OCI-LY1 (cell line): ENCODE measurements at regions not wholly inside any gene's neighbourhood (a gene's known extent, or its start where the extent isn't known, plus 50 kb on each side); places are given as distances from the start of the nearest gene placed in this dataset.

Experiments used
- H2AFZ ChIP-seq: fragments of 200-600 bp; sonication (generic), shearing (Covaris generic); 2 replicates; pipeline ENCODE4 v1.6.0; 2014; ENCODE audit warnings: antibody characterized with exemption, mild to moderate bottlenecking, low read length
- H3F3A ChIP-seq: fragments of 200-600 bp; sonication (generic), shearing (Covaris generic); 2 replicates; pipeline ENCODE4 v1.6.0; 2014; ENCODE audit warnings: mild to moderate bottlenecking, antibody characterized with exemption, low read length, moderate library complexity; ENCODE audit not compliant: insufficient read depth
- H3K27ac ChIP-seq: fragments of 200-600 bp; sonication (generic); 2 replicates; pipeline ENCODE4 v1.5.1; 2014; ENCODE audit warnings: low read length, mixed run types, mild to moderate bottlenecking, low read depth; ENCODE audit not compliant: poor library complexity, severe bottlenecking
- H3K27me3 ChIP-seq: fragments of 200-600 bp; sonication (generic); 2 replicates; pipeline ENCODE4 v1.6.0; 2014; ENCODE audit warnings: antibody characterized with exemption, mild to moderate bottlenecking, low read length, moderate library complexity; ENCODE audit not compliant: insufficient read depth
- H3K36me3 ChIP-seq: fragments of 200-600 bp; sonication (generic); 2 replicates; pipeline ENCODE4 v1.6.1; 2014; ENCODE audit warnings: mild to moderate bottlenecking, antibody characterized with exemption, low read length, moderate library complexity, mixed read lengths; ENCODE audit not compliant: insufficient read depth
- H3K4me1 ChIP-seq: fragments of 200-600 bp; sonication (generic); 2 replicates; pipeline ENCODE4 v1.5.1; 2014; ENCODE audit warnings: mild to moderate bottlenecking, low read length, moderate library complexity; ENCODE audit not compliant: insufficient read depth, severe bottlenecking
- H3K4me2 ChIP-seq: fragments of 200-600 bp; sonication (generic), shearing (Covaris generic); 2 replicates; pipeline ENCODE4 v1.6.1; 2014; ENCODE audit warnings: low read length
- H3K4me3 ChIP-seq: fragments of 200-600 bp; sonication (generic); 2 replicates; pipeline ENCODE4 v1.5.1; 2014; ENCODE audit warnings: low read length, low read depth, mild to moderate bottlenecking, mixed read lengths; ENCODE audit not compliant: poor library complexity, severe bottlenecking
- H3K79me2 ChIP-seq: fragments of 200-600 bp; shearing (Covaris generic); 2 replicates; pipeline ENCODE4 v1.6.1; 2016; ENCODE audit warnings: mixed run types, low read length, mixed read lengths; ENCODE audit not compliant: insufficient read depth
- H3K9ac ChIP-seq: fragments of 200-600 bp; sonication (generic), shearing (Covaris generic); 2 replicates; pipeline ENCODE4 v1.6.1; 2014; ENCODE audit warnings: mild to moderate bottlenecking, low read length, mixed read lengths
- H3K9me2 ChIP-seq: fragments of 200-600 bp; sonication (generic), shearing (Covaris generic); 2 replicates; pipeline ENCODE4 v1.6.1; 2014; ENCODE audit warnings: low read depth, mild to moderate bottlenecking, low read length, mixed read lengths
- H3K9me3 ChIP-seq: fragments of 200-600 bp; shearing (Covaris generic); 2 replicates; pipeline ENCODE4 v1.6.1; 2014; ENCODE audit warnings: low read length, mixed read lengths
- H4K20me1 ChIP-seq: fragments of 200-600 bp; sonication (generic), shearing (Covaris generic); 2 replicates; pipeline ENCODE4 v1.6.0; 2016; ENCODE audit warnings: mild to moderate bottlenecking, low read length; ENCODE audit not compliant: insufficient read depth
- EZH2 ChIP-seq: fragments of 200-600 bp; sonication (generic), shearing (Covaris generic); IDR thresholded peaks from 2 replicates; pipeline ENCODE4 v1.8.0; 2017; ENCODE audit warnings: borderline replicate concordance, mixed run types, mild to moderate bottlenecking, antibody characterized with exemption, low read length, moderate library complexity, mixed read lengths
- TF ChIP-seq, protein P1 (sequence below): fragments of 200-600 bp; sonication (generic), shearing (Covaris generic); IDR thresholded peaks from 2 replicates; pipeline ENCODE4 v1.5.1; 2017; ENCODE audit warnings: mild to moderate bottlenecking, antibody characterized with exemption, low read length, moderate library complexity, mixed read lengths

GRCh38 chr6:150544793-150545192, 54.9 kb upstream of the PLEKHG1 start:
- Histone ChIP-seq H3K79me2 (no peaks in the 10 kb centered on the region), H3F3A (no peaks in the 10 kb centered on the region), H3K27me3 (peaks cover 5% of the 10 kb centered on the region; the same call in 1 of the 2 replicates), H3K9me2 (no peaks in the 10 kb centered on the region), H3K36me3 (no peaks in the 10 kb centered on the region; the same call in 1 of the 2 replicates), H3K4me2 (no peak overlapping the region), H2AFZ (no peak overlapping the region), H3K4me1 (no peaks in the 10 kb centered on the region), H4K20me1 (no peaks in the 10 kb centered on the region), H3K9me3 (peaks cover 3% of the 10 kb centered on the region; the same call in 1 of the 2 replicates), H3K4me3 (no peak overlapping the region), H3K9ac (no peak overlapping the region), H3K27ac (no peak overlapping the region)
- TF ChIP-seq, protein P1, sequence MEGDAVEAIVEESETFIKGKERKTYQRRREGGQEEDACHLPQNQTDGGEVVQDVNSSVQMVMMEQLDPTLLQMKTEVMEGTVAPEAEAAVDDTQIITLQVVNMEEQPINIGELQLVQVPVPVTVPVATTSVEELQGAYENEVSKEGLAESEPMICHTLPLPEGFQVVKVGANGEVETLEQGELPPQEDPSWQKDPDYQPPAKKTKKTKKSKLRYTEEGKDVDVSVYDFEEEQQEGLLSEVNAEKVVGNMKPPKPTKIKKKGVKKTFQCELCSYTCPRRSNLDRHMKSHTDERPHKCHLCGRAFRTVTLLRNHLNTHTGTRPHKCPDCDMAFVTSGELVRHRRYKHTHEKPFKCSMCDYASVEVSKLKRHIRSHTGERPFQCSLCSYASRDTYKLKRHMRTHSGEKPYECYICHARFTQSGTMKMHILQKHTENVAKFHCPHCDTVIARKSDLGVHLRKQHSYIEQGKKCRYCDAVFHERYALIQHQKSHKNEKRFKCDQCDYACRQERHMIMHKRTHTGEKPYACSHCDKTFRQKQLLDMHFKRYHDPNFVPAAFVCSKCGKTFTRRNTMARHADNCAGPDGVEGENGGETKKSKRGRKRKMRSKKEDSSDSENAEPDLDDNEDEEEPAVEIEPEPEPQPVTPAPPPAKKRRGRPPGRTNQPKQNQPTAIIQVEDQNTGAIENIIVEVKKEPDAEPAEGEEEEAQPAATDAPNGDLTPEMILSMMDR, result no peak
- TF ChIP-seq EZH2, result no peak

DNA sequence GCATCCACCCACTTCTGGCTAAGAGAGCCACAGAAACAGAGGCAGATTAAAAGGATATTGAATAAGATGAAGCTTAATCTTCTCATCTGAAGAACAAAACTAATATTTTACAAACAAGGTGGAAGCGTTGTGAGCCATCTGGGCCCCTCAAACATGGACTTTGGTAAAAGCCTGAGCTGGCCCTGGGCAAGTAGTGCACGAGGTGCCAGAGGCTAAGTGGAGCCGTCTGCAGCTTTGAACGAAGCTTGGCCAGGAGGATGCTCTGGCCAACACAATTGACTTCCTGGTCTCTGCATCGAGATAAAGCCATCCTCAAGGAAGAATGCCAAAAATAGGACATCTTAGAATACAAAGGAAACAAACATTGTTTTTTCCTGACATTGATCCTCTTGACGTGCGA, 53.2 kb upstream of the PLEKHG1 start:
- Histone ChIP-seq H3K9me3 (peaks cover 3% of the 10 kb centered on the region; the same call in 1 of the 2 replicates), H3K4me3 (no peak overlapping the region), H4K20me1 (no peaks in the 10 kb centered on the region), H3K27ac (no peak overlapping the region), H3K9ac (no peak overlapping the region), H3F3A (no peaks in the 10 kb centered on the region), H3K4me1 (no peaks in the 10 kb centered on the region), H3K79me2 (no peaks in the 10 kb centered on the region), H2AFZ (no peak overlapping the region), H3K9me2 (no peaks in the 10 kb centered on the region), H3K4me2 (no peak overlapping the region), H3K36me3 (no peaks in the 10 kb centered on the region), H3K27me3 (peaks cover 5% of the 10 kb centered on the region; the same call in 1 of the 2 replicates)
- no peak for TF ChIP-seq EZH2
- TF ChIP-seq, protein P1, result no peak

DNA sequence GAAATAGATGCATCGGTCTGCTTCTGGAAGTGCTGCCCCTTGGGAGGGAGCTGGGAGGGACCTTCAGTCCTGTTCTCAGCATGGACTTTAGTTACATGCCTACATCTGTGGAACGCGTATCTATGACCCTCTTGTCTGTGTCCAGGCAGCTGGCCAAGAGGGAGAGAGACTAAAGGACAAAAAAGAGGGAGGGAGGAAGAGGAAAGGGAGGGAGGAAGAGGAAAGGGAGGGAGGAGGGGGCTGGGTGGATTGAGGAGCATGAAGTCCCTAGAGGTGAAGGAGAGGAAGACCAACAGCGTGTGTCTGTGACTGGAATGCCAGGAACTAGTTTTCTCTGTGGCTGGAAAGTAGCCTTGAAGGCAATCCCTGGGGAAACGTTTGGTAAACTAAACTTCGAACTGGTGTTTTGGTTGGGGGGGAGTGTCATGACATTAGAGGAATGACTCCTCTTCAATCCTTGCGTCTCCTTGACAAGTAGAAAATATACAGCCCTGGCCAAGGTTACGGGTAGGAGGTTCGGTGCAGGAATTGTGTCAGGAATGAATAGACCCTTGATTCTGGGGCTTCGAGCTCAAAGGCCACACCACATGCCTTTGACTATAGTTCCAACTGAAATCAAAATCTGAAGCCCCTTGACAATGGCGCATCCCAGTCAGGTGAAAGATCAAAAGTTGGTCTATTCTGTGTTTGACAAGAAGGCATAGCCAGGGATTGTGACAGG, 52.0 kb upstream of the PLEKHG1 start:
- Histone ChIP-seq H3K4me3 (no peak overlapping the region), H3K4me1 (no peaks in the 10 kb centered on the region), H3K36me3 (no peaks in the 10 kb centered on the region), H3K27me3 (peaks cover 5% of the 10 kb centered on the region; the same call in 1 of the 2 replicates), H3K9ac (no peak overlapping the region), H3K27ac (no peak overlapping the region), H4K20me1 (no peaks in the 10 kb centered on the region), H3K9me2 (no peaks in the 10 kb centered on the region), H3K9me3 (peaks cover 3% of the 10 kb centered on the region; the same call in 1 of the 2 replicates), H3K79me2 (no peaks in the 10 kb centered on the region), H2AFZ (no peak overlapping the region), H3F3A (no peaks in the 10 kb centered on the region), H3K4me2 (no peak overlapping the region)
- no peak for TF ChIP-seq EZH2
